ENCODE measurements at regions not wholly inside any gene's neighbourhood (a gene's known extent, or its start where the extent isn't known, plus 50 kb on each side); places are given as distances from the start of the nearest gene placed in this dataset.
"Not testable (repeated sequence)": the region's sequence is repeated elsewhere in the genome, so short reads cannot be mapped to it uniquely, and the experiment has no call there.

DNA sequence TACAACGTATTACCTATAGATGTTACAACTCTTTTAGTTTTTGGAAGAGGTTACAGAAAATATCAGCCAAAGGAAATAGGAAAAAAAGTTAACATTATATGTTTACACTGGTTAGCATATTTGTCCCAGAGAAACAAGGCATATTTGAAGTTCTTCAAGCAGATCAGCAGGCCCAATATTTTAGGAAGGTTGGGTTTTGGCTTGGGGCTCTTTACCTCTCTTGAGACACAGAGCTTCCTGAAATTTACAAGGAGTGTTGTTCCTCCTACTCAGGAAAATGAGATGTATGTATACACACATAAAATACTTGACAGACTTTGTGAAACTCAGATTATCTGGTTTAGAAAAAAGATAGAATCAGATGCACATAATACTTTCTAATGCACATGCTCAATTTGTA lies 323.6 kb downstream of the HGF start:
- Histone ChIP-seq H3K4me3 (ENCODE audit: low read depth, low read length) (no peak overlapping the region), H3K27me3 (ENCODE audit: control insufficient read depth, insufficient read depth, low read length) (no peaks in the 10 kb centered on the region), H3K4me1 (ENCODE audit: control insufficient read depth, insufficient read depth, low read length) (no peaks in the 10 kb centered on the region), H3K9ac (ENCODE audit: low read depth, low read length) (no peak overlapping the region), H3K36me3 (ENCODE audit: control insufficient read depth, insufficient read depth, low read length) (no peaks in the 10 kb centered on the region), H3K9me3 (ENCODE audit: control insufficient read depth, insufficient read depth, low read length) (no peaks in the 10 kb centered on the region)

DNA sequence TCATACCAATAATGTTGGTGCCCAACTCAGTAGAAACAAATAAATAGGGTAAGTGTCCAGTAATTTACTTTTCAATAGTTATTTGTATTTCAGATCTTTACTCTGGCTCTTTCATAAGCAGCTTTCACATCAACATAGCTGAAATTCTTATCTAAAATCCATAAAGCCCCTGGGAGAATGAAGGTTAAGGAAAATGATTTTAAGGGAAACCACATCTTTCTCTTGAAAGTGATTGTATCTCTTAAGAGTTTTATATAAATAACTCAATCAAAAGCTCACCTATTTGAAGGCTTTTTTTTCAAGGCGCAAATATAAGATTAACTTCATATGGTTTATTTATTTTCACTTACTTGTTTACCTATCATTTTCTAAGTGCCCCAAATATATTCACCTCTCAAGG lies 324.4 kb downstream of the HGF start:
- H3K4me1 ChIP-seq (ENCODE audit: control insufficient read depth, insufficient read depth, low read length) = no peaks in the 10 kb centered on the region
- no peaks in the 10 kb centered on the region for H3K27me3 ChIP-seq (ENCODE audit: control insufficient read depth, insufficient read depth, low read length)
- H3K9ac ChIP-seq (ENCODE audit: low read depth, low read length) = no peak overlapping the region
- H3K9me3 ChIP-seq (ENCODE audit: control insufficient read depth, insufficient read depth, low read length) = no peaks in the 10 kb centered on the region
- H3K4me3 ChIP-seq (ENCODE audit: low read depth, low read length) = no peak overlapping the region
- H3K36me3 ChIP-seq (ENCODE audit: control insufficient read depth, insufficient read depth, low read length) = no peaks in the 10 kb centered on the region

DNA sequence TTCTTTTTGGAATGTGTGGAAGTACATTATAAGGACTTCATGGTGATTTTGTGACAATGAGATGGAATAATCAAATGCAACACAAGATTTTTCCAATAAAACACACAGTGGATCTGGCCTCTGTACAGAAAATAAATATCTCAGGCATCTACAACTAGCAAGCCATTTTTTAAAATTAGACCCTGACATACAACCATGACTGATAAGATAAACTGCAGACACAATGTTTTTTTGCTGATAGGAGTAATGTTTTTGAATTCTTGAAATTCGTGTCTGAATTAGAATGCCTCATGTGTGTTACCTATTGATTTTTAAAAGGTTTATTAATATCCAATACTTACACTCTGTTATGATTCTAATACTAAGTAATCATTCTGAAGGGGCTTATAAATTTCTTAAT lies 328.1 kb downstream of the HGF start:
- Histone ChIP-seq H3K9me3 (ENCODE audit: control insufficient read depth, insufficient read depth, low read length) (no peaks in the 10 kb centered on the region), H3K36me3 (ENCODE audit: control insufficient read depth, insufficient read depth, low read length) (no peaks in the 10 kb centered on the region), H3K4me3 (ENCODE audit: low read depth, low read length) (no peak overlapping the region), H3K9ac (ENCODE audit: low read depth, low read length) (no peak overlapping the region), H3K4me1 (ENCODE audit: control insufficient read depth, insufficient read depth, low read length) (no peaks in the 10 kb centered on the region), H3K27me3 (ENCODE audit: control insufficient read depth, insufficient read depth, low read length) (no peaks in the 10 kb centered on the region)

DNA sequence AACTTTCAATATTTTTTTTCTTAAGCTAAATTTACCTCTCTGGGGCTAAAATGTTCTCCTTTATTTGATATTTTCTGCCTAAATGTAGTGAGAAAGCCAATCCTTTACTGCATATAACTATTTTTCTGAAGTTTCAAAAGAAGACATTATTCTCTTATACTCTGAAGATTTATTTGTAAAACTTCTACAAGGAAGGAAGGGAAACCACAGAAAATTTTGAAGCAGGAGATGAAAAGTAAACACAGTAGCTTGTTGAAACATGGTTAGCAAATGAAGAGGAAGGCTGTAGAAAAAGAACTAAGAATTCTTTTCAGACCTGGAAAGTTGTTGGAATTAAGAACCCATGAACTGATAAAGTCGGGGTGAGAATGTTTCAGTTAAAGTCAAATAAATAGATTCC lies 330.3 kb downstream of the HGF start:
- no peak overlapping the region for H3K4me3 ChIP-seq (ENCODE audit: low read depth, low read length)
- H3K4me1 ChIP-seq (ENCODE audit: control insufficient read depth, insufficient read depth, low read length) = no peaks in the 10 kb centered on the region
- H3K27me3 ChIP-seq (ENCODE audit: control insufficient read depth, insufficient read depth, low read length) = no peaks in the 10 kb centered on the region
- H3K36me3 ChIP-seq (ENCODE audit: control insufficient read depth, insufficient read depth, low read length) = no peaks in the 10 kb centered on the region
- no peaks in the 10 kb centered on the region for H3K9me3 ChIP-seq (ENCODE audit: control insufficient read depth, insufficient read depth, low read length)
- H3K9ac ChIP-seq (ENCODE audit: low read depth, low read length) = no peak overlapping the region

DNA sequence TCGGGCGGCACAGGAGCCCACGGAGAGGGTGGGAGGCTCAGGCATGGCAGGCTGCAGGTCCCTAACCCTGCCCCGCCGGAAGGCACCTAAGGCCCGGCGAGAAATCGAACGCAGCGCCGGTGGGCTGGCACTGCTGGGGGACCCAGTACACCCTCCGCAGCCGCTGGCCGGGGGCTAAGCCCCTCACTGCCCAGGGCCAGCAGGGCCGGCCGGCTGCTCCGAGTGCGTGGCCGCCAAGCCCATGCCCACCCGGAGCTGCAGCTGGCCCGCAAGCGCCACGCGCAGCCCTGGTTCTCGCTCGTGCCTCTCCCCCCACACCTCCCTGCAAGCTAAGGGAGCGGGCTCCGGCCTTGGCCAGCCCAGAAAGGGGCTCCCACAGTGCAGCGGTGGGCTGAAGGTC lies 332.7 kb downstream of the HGF start:
- not testable (repeated sequence) for H3K9me3 ChIP-seq (ENCODE audit: control insufficient read depth, insufficient read depth, low read length); H3K4me3 ChIP-seq (ENCODE audit: low read depth, low read length); H3K27me3 ChIP-seq (ENCODE audit: control insufficient read depth, insufficient read depth, low read length); H3K36me3 ChIP-seq (ENCODE audit: control insufficient read depth, insufficient read depth, low read length); H3K4me1 ChIP-seq (ENCODE audit: control insufficient read depth, insufficient read depth, low read length); H3K9ac ChIP-seq (ENCODE audit: low read depth, low read length)

DNA sequence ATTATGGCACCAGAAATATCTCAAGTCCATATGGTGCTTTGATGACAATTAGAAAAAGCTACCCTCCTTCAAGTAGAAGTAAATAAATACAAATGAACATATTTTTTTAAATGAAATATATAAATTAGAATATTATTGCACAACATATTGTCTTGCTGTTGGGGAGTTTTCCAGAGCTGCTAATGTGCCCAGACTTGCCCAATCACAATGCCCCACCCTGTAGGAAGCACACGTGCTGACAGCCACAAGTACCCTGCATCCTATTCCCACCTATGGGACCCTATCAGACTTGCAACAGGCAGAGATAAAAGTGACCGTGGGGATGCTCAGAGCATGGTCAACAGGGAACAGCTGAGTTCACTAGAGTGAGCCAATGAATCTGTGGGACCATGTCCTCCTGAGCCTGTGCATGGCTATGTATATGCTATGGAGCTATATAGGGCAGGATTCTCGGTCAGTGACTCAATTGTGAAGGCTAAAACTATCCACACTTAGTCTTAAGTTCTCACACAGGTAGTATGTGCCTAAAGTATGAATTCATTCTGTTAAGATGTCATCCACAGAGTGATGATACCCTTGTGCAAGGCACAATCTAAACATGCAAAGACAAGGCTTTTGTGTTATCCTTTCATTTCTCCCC lies 336.0 kb downstream of the HGF start:
- Histone ChIP-seq H3K36me3 (ENCODE audit: control insufficient read depth, insufficient read depth, low read length) (no peaks in the 10 kb centered on the region), H3K4me3 (ENCODE audit: low read depth, low read length) (no peak overlapping the region), H3K9me3 (ENCODE audit: control insufficient read depth, insufficient read depth, low read length) (no peaks in the 10 kb centered on the region), H3K9ac (ENCODE audit: low read depth, low read length) (no peak overlapping the region), H3K4me1 (ENCODE audit: control insufficient read depth, insufficient read depth, low read length) (no peaks in the 10 kb centered on the region), H3K27me3 (ENCODE audit: control insufficient read depth, insufficient read depth, low read length) (no peaks in the 10 kb centered on the region)

DNA sequence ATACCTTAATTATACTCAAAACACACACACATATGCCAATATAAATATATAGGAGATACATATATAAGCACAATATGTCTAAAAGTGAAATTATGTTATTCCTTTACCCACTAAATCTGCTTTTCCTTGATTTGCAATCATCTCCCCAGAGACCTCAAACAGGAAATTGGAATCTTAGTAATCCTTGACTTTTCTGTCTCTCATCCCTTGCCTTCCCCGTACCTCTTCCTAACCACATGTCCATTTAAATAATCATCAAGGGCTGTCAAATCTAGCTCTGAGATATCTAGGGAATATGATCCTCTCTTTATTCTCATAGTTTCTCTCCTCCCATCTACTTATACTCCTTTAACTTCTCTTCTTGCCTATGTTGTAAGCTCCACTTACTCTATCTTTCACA lies 336.6 kb downstream of the HGF start:
- Histone ChIP-seq H3K4me1 (ENCODE audit: control insufficient read depth, insufficient read depth, low read length) (no peaks in the 10 kb centered on the region), H3K36me3 (ENCODE audit: control insufficient read depth, insufficient read depth, low read length) (no peaks in the 10 kb centered on the region)

DNA sequence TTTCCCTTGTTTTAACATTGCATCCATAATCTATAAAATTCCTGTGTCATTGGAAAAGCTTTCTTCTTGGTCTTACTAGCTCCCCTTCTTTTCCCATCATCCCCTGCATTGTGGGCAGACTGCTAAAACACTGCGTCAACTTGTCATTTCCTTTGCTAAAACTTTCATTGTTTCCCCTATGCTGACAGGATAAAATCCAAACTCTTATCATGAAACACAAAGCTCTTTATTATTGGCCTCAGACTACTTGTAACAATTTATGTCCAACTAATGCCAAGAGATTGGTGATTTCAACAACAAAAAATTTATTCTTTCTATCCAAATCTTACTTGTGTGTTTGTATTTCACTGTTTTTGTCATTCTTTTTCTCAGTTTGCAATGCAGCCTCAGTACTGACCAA lies 339.1 kb downstream of the HGF start:
- Histone ChIP-seq H3K36me3 (ENCODE audit: control insufficient read depth, insufficient read depth, low read length) (no peaks in the 10 kb centered on the region), H3K4me1 (ENCODE audit: control insufficient read depth, insufficient read depth, low read length) (no peaks in the 10 kb centered on the region), H3K27me3 (ENCODE audit: control insufficient read depth, insufficient read depth, low read length) (no peaks in the 10 kb centered on the region), H3K9ac (ENCODE audit: low read depth, low read length) (no peak overlapping the region), H3K4me3 (ENCODE audit: low read depth, low read length) (no peak overlapping the region), H3K9me3 (ENCODE audit: control insufficient read depth, insufficient read depth, low read length) (no peaks in the 10 kb centered on the region)

More for the DNA sequence above, 336.6 kb downstream of the HGF start:
- Histone ChIP-seq H3K4me3 (ENCODE audit: low read depth, low read length) (no peak overlapping the region), H3K27me3 (ENCODE audit: control insufficient read depth, insufficient read depth, low read length) (no peaks in the 10 kb centered on the region), H3K9ac (ENCODE audit: low read depth, low read length) (no peak overlapping the region), H3K9me3 (ENCODE audit: control insufficient read depth, insufficient read depth, low read length) (no peaks in the 10 kb centered on the region)

DNA sequence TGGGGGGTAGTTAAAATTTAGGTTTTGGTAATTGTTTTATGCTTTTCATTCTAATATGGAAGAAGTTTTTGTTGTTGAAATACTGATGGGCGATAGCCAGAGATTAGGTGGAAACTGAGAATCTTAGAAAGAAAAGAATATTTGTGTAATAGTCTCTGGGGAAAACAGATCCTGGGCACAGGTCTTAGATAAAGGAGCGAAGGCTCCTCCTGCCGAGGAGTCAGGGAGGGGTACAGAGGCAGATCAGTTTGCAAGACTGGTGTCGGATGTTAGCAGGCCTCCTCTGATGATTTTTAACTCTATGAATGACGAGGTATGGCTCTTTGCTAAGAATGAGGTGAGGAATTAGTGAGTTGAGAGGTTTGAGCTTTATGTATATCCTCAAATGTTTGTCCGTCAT lies 339.7 kb downstream of the HGF start:
- Histone ChIP-seq H3K4me1 (ENCODE audit: control insufficient read depth, insufficient read depth, low read length) (no peaks in the 10 kb centered on the region), H3K36me3 (ENCODE audit: control insufficient read depth, insufficient read depth, low read length) (no peaks in the 10 kb centered on the region), H3K9ac (ENCODE audit: low read depth, low read length) (no peak overlapping the region), H3K9me3 (ENCODE audit: control insufficient read depth, insufficient read depth, low read length) (no peaks in the 10 kb centered on the region), H3K4me3 (ENCODE audit: low read depth, low read length) (no peak overlapping the region), H3K27me3 (ENCODE audit: control insufficient read depth, insufficient read depth, low read length) (no peaks in the 10 kb centered on the region)

DNA sequence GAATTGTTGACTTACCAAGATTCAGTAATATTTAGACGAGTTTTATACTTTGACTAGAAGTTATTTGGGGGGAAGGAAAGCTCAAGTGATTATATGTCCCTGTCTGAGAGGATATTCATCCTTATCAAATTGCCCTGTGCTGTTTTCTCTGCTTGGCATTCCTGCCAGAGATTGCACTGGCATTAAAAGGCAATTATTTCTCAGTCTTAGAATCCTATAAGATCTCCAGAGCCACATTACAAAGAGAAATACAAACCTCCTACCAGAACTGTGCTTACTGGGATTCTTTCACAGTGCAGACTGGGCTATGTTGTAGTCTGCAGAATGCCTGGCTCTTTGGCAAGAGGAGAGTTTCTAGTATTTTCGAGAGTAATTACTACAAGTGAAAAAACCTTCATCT lies 342.4 kb downstream of the HGF start:
- Histone ChIP-seq H3K27me3 (ENCODE audit: control insufficient read depth, insufficient read depth, low read length) (no peaks in the 10 kb centered on the region), H3K9me3 (ENCODE audit: control insufficient read depth, insufficient read depth, low read length) (no peaks in the 10 kb centered on the region), H3K4me1 (ENCODE audit: control insufficient read depth, insufficient read depth, low read length) (no peaks in the 10 kb centered on the region), H3K4me3 (ENCODE audit: low read depth, low read length) (no peak overlapping the region), H3K9ac (ENCODE audit: low read depth, low read length) (no peak overlapping the region), H3K36me3 (ENCODE audit: control insufficient read depth, insufficient read depth, low read length) (no peaks in the 10 kb centered on the region)

DNA sequence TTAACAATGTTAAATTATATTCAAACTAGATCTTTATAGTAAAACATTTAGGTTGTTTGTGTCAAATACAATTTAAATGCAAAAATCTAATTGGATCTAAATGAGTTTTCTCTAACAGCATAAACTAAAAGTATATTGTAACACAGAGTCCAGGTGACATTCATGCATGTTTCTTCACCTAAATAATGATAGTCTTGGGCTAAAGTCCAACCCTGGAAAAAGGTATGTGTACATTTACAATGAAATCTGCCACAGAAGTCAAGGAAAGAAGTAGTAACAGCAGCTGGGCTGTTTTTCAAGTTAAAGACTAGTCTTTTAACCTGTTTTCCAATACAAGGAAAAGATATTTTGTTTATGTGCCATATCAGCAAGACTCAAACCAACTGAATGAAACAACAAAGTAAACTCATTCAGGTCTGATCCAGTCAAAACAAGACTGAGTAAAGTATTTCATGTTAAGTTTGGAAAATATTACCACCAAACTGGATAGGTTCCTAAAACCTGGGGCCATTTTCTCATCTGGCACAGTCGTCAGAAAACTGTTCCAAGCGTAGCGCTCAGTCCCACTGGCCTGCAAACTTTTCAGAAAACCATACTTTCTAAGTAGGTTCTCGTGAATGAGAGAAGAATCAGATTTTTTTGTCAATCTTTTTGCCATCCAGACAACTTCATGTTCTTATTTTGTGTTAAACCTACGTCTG lies 349.2 kb downstream of the HGF start:
- H3K27me3 ChIP-seq (ENCODE audit: control insufficient read depth, insufficient read depth, low read length) = no peaks in the 10 kb centered on the region

DNA sequence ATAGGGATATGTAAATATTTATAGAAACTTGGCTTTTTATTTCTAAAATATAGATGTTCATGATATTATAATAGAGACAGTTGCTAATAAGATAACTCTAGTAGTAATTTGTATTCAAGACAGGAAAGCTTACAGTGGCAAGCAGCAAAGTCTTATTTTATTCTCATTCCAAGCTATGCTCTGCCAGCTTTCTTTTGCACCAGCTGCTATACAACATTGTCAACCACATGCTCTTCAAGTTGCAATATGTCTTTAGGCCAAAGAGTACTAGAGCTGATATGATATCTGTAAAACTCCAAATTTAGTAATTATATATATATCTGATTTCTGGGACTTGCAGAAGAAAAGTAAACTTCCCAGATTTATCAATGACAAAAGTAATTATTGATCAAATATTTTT lies 350.1 kb downstream of the HGF start:
- Histone ChIP-seq H3K4me1 (ENCODE audit: control insufficient read depth, insufficient read depth, low read length) (no peaks in the 10 kb centered on the region), H3K27me3 (ENCODE audit: control insufficient read depth, insufficient read depth, low read length) (no peaks in the 10 kb centered on the region), H3K4me3 (ENCODE audit: low read depth, low read length) (no peak overlapping the region), H3K9ac (ENCODE audit: low read depth, low read length) (no peak overlapping the region), H3K36me3 (ENCODE audit: control insufficient read depth, insufficient read depth, low read length) (no peaks in the 10 kb centered on the region), H3K9me3 (ENCODE audit: control insufficient read depth, insufficient read depth, low read length) (no peaks in the 10 kb centered on the region)

More for the DNA sequence above, 349.2 kb downstream of the HGF start:
- Histone ChIP-seq H3K9ac (ENCODE audit: low read depth, low read length) (no peak overlapping the region), H3K4me1 (ENCODE audit: control insufficient read depth, insufficient read depth, low read length) (no peaks in the 10 kb centered on the region), H3K9me3 (ENCODE audit: control insufficient read depth, insufficient read depth, low read length) (no peaks in the 10 kb centered on the region), H3K4me3 (ENCODE audit: low read depth, low read length) (no peak overlapping the region), H3K36me3 (ENCODE audit: control insufficient read depth, insufficient read depth, low read length) (no peaks in the 10 kb centered on the region)
